ENCODE measurements at regions not wholly inside any gene's neighbourhood (a gene's known extent, or its start where the extent isn't known, plus 50 kb on each side); places are given as distances from the start of the nearest gene placed in this dataset.

DNA sequence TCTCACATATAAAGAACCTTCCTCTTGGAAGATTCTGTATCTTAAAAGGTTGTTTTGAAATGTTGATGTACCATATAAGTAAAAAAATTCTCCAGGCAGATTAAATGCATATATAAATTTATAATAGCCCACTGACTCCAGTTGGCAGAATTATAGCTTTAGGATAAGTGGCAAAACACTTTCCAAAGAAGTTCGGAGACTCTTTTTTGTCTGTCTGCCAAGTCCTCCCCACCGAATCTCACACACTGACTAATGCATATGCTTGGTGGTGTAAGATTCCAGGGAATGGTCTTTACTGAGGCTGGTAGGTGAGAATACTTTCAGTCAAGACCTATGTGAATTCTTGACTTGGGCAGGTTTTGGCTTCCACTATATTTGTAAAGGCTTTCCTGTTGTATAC lies 724.3 kb upstream of the CXADR start:
- H3K4me3 ChIP-seq (ENCODE audit: low read depth, low read length) = no peak overlapping the region

DNA sequence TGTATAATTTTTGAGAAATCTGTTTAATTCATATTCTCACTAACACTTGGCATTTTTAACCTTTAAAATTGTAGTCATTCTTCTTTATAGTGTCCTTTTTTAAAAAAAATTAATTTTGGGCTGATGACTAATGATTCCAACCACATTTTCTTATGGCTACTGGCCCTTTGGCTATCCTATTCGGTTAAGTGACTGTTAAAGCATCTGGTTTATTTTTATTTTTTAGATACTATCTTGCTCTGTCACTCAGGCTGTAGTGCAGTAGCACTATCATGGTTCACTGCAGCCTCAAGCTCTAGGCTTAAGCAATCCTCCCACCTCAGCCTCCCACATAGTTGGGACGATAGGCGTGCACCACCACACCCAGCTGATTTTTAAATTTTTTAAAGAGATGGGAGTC lies 723.2 kb upstream of the CXADR start:
- H3K4me3 ChIP-seq (ENCODE audit: low read depth, low read length) = no peak overlapping the region

DNA sequence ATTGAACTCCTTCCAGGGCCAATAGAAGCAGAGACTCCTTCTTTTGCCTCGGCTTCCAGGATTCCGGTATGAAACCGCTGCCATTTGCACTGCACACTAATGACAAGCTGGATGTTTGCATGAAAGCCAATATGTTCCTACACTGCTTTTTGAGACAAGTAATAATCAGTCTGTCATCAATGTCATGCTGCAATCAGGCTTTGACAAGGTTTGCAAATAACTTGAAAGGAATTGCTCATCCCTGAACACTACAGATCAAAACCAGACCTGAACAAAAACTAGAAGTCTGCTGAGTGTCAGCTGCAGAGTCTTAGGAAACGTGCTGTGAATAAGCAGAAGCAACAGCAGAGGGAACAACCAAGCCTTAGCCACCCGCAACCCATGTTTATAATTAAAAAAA lies 720.7 kb upstream of the CXADR start:
- H3K4me3 ChIP-seq (ENCODE audit: low read depth, low read length) = no peak overlapping the region

DNA sequence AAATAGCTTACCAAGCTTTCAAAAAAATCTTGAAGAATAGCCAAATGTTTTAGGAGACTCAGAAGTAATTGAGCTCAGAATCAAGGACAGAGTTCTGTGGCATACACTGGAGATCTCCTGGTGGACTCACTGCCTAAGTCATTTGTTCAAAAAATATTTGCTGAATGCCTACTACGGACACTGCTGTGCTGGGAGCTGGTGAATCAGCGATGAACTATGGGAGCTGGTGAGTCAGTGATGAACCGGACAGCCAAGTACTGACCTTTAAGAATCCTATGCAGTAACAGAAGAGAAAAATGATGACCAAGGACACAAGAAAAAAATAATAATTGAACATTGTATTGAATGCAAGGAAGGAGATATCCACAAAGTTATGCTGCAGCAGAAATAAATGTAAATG lies 717.9 kb upstream of the CXADR start:
- no peak overlapping the region for H3K4me3 ChIP-seq (ENCODE audit: low read depth, low read length)

DNA sequence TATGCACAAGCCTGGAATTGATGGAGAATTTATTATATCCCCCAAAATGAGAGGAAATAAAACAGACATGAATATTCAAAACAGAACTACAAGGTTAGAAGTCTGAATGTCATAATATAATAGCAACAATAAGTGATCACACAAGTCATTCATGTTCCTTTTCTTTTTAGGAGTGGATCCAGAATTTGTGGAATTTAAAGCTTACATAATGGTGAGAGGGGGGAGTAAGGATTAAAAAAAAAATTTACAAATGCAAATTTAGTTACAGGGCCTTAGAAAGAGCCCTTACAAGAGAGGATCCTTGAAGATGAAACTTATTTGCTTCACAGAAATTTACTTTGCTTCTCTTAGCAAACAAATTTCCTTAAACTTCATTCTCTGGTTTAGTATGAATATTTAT lies 716.1 kb upstream of the CXADR start:
- H3K4me3 ChIP-seq (ENCODE audit: low read depth, low read length) = no peak overlapping the region

DNA sequence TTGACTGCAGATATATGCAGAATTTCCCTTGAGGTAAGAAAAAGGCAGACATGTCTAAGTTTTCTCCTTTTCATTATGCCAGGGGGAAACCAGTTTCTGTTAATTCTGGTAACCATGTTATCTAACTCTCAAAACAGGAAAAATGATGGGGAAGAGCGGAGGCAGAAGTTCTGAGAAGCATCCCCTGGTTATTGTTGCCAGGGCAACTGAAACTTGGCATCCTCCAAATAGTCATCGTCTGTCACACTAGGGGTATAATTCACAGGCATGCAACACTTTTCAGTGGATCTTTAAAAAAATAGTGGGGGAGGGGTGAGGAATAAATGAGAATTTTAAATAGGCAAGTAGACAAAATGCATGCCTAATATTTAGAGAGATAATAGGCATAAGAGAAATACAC lies 715.3 kb upstream of the CXADR start:
- H3K4me3 ChIP-seq (ENCODE audit: low read depth, low read length) = no peak overlapping the region

DNA sequence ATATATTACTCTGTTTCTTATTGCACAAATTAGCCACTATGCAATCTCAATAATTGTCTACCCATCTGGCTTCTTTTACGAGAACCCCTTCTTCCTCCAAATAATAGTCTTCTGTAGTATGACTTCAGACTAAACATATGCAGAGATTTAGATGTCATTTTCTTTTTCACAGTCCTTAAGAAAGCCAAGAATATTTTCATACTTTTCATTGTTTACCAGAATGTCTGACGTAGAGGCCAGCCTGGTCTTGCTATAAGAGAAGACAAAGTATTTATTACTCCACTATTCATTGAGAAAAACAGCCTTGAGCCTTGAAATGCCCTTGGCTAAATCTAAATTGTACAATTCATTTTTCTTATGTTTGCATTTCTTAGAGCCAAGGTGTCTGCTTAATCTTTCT lies 714.9 kb upstream of the CXADR start:
- H3K4me3 ChIP-seq (ENCODE audit: low read depth, low read length) = no peak overlapping the region

DNA sequence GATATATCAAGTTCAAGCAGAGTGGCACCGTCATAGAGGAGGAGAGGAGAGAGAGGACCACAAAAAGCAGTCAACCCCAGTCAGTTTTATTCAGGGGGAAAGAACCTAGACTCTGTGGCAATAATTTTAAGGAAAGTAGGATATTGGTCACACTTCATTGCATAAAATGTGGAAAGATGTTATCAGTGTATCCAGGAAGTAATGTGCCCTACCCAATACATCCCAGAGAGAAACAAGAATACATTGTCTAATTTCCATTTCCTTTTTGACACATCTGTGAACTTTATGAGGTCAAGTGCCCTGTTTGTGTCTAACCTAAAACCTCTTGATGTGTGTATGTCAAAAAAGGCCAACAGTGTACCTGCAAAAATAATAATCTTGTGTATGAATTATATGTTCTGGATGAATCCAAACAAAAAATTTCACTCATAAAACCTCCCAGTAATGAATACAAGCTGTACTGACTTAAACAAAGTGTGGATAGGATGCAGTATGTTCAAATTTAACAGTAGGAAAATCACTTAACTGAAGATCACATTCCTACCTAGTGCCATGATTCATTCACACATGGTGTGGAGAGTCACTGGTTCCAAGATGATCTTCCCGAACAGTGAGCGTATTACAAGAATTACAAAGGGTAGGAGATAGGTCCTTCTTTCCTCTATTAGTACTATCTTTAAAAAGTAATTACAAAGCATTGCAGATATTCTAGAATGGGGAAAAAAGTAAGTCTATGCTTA lies 712.1 kb upstream of the CXADR start:
- H3K4me3 ChIP-seq (ENCODE audit: low read depth, low read length) = no peak overlapping the region

DNA sequence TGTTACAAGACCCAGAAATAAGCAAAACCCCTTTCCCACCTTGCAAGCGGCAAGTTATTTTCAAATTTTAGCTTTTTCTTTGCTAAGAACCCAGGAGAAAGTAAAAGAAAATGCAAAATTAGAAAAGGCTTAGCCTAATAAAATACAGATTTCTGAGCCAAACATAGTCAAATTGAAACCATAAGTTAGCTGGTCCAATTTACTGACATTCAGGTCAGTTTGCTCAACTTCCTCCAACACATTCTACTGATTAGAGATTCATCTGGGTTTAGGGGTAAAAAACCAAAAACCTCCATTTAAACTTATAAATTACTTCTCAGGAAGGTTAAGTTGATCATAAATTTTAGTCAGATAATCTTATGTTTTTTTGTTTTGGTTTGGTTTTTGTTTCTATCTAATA lies 701.8 kb upstream of the CXADR start:
- no peak overlapping the region for H3K4me3 ChIP-seq (ENCODE audit: low read depth, low read length)

DNA sequence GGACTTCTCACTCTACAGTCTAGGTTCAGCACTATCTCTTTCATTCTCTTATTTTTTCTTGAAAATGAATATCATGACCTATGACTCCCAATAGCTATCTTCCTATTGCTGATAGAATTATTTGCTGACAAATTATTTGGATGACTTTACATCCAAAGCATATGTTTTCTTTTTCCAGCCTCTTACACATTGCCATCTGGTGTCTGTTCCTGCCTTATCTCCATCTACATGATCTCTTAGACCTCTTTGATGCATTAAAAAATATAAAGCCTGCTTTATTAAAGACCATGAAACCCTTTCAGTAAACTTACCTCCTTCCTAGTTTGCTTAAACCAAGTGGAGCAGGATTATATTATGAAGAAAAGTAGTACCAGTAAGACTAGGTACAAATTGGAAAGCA lies 700.9 kb upstream of the CXADR start:
- no peak overlapping the region for H3K4me3 ChIP-seq (ENCODE audit: low read depth, low read length)

DNA sequence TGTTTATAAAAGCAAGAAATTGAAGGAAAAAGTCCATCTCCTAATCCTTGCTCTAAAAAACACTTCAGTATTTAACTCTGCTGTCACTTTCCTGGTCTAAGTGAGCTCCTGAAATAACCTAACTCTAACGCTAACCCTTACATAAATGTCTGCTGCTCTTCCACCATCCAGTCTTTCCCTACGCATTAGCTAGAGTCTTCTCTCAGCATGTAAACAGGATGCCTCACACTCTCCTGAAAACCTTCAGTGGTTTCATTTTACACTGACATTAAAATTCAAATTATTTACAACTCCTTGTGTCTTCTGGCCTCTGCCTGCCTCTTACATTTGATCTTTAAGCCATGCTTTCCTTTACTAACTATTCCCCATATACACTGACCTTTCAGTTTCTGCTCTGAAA lies 697.6 kb upstream of the CXADR start:
- H3K4me3 ChIP-seq (ENCODE audit: low read depth, low read length) = no peak overlapping the region

DNA sequence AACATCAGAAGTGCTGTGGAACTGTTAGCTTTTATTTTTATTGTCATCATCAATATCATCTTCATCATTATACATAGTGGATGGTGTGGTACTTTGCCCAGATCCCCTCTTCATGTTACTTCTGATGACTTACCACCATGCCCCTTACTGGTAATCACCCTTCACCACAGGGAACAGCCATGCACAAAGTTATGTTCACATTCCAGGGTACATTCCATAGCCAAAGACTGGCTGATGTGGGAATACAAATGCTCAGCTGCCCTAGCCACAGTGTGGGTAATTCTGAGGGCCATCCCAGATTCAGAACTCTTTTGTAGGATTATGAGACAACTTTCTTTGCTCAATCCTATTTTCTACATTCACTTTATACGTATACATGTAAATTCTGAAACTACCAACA lies 691.3 kb upstream of the CXADR start:
- H3K4me3 ChIP-seq (ENCODE audit: low read depth, low read length) = no peak overlapping the region

DNA sequence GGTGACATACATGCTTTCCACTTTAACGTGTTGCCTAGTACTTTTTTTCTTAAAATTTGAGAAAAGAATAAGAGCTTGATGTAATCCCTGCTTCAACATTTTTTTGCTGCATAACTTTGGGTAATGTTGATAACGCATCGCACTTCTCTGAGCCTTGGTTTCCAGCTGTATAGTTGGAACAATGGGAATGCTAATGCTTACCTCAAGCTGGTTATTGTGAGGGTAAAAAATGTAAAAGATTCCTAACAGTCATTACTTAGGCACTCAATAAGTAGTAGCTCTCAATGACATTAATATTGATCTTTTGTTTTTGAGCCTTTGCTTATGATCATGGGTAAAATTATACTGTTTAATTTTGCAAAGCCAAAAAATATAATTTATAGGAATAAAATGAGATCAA lies 683.3 kb upstream of the CXADR start:
- H3K4me3 ChIP-seq (ENCODE audit: low read depth, low read length) = no peak overlapping the region

DNA sequence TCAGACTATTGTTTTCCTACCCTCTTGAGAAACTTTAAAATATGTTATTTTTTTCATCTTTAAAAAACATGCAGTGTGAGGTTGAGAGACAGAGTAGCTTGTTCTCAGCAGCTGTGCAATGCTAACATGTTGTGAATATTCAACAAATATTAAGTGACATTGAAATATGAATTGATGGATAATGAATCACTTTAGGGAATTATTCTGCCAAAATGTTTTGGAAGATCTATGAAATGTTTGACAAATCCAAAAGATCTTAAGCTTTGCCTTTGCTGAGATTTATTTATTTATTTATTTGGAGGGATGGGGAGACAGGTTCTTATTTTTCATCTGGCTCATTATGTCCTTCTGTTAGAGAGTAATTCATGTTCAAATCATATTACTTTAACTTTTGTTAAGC lies 680.1 kb upstream of the CXADR start:
- no peak overlapping the region for H3K4me3 ChIP-seq (ENCODE audit: low read depth, low read length)

DNA sequence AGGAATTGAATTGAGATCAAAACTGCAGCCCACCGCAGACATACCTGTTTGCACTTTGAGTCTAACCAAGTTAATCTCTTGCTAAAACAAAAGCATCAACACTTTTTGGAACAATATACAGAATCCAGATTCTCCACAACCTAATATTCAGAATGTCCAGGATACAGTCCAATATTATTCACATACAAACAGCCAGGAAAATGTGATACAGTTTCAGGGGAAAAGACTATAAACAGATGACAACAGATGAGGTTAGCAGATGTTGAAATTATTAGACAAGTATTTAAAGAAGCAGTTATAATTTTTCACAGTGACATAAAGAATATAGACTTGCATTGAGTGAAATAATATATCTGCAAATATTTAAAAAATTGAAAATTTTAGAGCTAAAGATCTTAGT lies 678.1 kb upstream of the CXADR start:
- H3K4me3 ChIP-seq (ENCODE audit: low read depth, low read length) = no peak overlapping the region

DNA sequence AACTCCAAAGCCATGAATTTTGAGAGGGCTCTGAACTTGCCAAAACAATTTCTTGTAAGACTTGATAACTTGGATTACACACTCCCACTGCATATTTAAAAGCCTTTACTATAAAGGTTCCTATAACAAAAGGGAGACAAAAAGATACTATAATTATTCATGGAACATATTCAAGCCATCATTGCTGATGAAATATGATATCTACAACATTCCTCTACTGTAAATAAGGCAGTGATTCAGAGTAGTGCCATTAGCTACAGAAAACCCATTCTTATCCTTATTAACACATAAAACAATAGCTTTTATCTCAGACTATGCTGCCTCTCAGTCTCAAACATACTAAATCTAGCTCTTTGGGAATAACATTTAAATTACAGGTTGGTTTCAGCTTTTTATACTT lies 675.5 kb upstream of the CXADR start:
- no peak overlapping the region for H3K4me3 ChIP-seq (ENCODE audit: low read depth, low read length)

DNA sequence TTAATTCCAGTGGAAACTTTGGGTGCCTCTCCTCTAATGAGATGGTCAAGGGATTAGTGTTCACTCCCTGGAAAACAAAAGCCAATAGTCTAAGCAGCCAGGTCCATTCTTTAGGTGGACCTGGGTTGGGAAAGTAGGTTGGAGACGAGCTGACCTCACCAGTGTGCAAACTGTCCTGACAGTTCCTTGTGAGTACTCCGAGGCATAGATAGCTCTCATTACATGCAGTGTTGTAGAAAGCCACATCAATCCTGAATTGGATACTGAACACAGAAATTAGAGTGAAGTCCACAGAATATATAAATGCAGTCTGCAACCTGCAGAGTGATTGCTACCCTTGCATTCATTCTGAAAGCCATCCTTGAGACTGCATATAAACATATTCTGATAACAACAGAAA lies 675.1 kb upstream of the CXADR start:
- no peak overlapping the region for H3K4me3 ChIP-seq (ENCODE audit: low read depth, low read length)

DNA sequence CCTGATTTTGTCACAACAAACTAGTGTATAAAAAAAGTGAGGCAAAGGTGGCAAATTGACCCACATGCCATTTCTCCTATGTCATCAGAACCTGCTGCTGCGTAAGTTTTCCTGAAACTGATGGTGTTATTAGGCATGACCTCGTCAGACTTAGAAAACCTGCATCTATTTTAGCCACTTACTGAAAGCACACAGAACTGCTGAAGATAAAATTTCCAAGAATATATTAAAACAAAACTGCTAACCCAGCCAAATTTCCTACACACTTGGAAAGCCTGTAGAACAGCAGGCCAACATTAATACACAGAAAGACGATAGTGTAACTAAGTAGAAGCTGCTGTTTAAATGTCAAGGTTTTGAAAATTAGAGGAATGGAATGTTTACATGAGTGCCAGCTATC lies 674.5 kb upstream of the CXADR start:
- H3K4me3 ChIP-seq (ENCODE audit: low read depth, low read length) = no peak overlapping the region

DNA sequence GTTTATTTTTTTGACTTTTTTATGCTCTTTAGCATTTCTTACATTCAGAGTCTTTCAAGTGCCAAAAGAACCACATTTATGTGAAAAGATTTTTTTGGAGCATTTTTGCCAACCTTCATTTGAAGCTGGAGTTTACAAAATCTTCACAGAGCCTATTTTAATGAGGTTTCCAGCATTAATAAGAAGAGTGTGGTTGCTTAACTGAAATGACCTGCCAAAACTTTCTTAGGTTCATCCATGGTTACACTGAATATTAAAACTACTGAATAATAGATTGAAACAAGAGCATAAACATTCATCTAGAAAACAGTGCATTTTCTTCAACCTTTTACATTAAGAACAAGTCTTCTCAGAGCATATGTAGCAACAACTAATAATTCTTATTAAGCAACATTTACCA lies 672.3 kb upstream of the CXADR start:
- no peak overlapping the region for H3K4me3 ChIP-seq (ENCODE audit: low read depth, low read length)

DNA sequence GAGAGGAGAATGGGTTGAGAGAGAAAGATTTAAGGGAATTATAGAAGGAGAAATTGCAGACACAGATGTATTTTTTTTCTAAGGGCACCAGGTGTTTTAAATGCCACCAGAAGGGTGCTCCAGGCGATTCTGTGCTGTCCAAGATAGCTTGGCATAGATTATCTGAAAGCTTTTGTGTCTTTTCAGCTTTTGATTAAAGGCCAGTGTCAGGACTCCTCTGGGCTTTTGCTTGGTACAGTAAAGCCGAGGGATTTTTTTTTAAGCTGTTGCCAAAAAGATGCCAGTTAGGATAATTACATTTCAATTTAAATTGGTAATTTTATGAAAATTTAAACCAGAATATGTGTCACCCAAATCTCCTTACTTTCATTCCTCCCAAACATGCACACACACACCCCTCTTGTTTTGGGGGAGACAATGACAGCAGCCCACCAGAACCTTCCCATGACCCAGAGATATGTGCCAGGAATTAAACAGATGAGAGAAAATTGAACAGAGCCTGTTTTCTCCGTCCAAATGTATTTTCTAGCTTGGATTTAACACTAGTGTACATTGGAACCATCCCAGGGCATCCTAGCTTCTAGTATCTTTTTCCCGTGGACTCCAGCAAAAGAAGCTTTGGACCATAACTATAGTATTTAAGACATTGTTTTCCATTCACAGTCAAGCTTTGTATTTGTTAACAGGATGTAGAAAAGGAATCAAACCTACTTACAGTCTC lies 670.7 kb upstream of the CXADR start:
- no peak overlapping the region for H3K4me3 ChIP-seq (ENCODE audit: low read depth, low read length)

DNA sequence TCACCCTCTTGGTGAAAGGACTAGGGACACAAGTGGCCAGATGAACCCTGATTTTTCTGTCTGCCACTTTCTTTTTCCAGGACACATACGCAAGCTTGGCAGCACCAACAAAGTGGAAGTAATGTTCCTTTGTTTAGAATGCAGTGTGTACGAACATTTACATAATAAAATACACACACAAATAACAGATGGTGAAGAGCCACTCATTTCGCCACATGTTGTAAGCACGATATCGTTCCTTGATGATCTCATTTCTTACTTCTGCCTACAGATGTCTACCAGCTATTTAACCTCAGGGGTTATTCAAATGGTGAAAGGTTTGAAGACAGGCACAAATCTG lies 670.2 kb upstream of the CXADR start:
- no peak overlapping the region for H3K4me3 ChIP-seq (ENCODE audit: low read depth, low read length)

DNA sequence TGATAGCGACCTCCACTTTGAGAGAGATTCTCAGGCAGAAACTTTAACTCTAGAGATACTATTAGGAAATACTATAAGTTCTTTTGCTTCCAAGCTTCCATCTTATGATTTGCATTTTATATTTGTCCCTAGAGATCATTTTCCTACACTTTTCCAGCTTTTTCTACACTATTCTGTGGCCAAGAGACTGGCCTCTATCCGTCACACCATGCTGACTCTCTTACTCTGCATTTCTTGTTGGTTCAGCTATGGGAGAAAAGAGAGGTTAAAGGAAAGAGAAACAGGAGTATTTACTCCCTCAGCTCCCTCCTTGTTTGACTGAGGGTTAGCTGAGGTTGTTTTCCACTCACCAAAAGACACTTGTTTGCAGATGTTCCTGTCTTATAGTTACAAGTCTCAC lies 665.6 kb upstream of the CXADR start:
- H3K4me3 ChIP-seq (ENCODE audit: low read depth, low read length) = no peak overlapping the region

DNA sequence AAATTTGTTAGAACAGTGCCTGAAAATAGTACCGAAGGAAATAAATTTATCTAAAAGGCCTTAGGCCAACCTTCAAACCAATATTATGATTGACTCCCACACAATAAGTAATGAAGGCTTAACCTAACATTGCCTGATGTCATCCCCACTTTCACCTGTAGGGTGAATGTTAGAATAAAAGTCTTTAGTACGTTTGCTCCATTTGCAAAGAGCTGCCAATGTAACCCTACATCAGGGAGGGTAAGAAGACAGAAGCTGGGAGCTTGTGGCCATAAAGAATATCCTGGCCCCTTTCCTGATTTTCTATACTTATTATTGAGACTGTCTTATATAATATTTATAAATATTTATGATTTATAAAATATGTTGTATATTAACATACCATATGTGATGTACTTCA lies 661.8 kb upstream of the CXADR start:
- no peak overlapping the region for H3K4me3 ChIP-seq (ENCODE audit: low read depth, low read length)

Data from iPS-11a (cell line).